Adrenal gland (tissue), 9 donors: ENCODE measurements at regions not wholly inside any gene's neighbourhood (a gene's known extent, or its start where the extent isn't known, plus 50 kb on each side); places are given as distances from the start of the nearest gene placed in this dataset.
"Not testable (repeated sequence)": the region's sequence is repeated elsewhere in the genome, so short reads cannot be mapped to it uniquely, and the experiment has no call there.

Experiments used
- DNase-seq, 7 donors: peaks; one replicate each; pipeline ENCODE4 v3.0.0-alpha.2; 2019 to 2020
- H3K27ac ChIP-seq, 5 donors: fragments of 200-600 bp; sonication (generic) in 4 of 5; 1 replicate in 3 of 5; 2 replicates in 2 of 5; pipeline versions ENCODE4 v1.5.1 to v1.8.0; 2016 to 2020; ENCODE audit warnings: mild to moderate bottlenecking in 1 of 5
- H3K27me3 ChIP-seq: fragments of 200-600 bp; 2 replicates; pipeline ENCODE4 v1.8.0; 2021
- H3K36me3 ChIP-seq, 2 donors: fragments of 200-600 bp; replicated peaks in 1 of 2; 1 replicate in 1 of 2; 2 replicates in 1 of 2; pipeline versions ENCODE4 v1.5.1 to v1.8.0; 2018 to 2022
- H3K4me1 ChIP-seq, 2 donors: fragments of 200-600 bp; replicated peaks in 1 of 2; 1 replicate in 1 of 2; 2 replicates in 1 of 2; pipeline versions ENCODE4 v1.5.1 to v1.8.0; 2018 to 2021
- H3K4me3 ChIP-seq, 4 donors: fragments of 200-600 bp; sonication (generic) in 3 of 4; one replicate each; pipeline ENCODE4 v1.5.1; 2016 to 2018
- H3K9me3 ChIP-seq, 3 donors: fragments of 200-600 bp; sonication (generic) in 1 of 3; replicated peaks in 1 of 3; 1 replicate in 2 of 3; 2 replicates in 1 of 3; pipeline versions ENCODE4 v1.5.1 to v1.8.0; 2016 to 2021
- CTCF ChIP-seq, 6 experiments: fragments of 450-650 bp in 4 of 6; fragments of 200-600 bp in 2 of 6; sonication (generic) in 1 of 6; IDR thresholded peaks; 1 replicate in 5 of 6; 2 replicates in 1 of 6; pipeline versions ENCODE4 v1.5.1 to v1.8.0; 2016 to 2021; ENCODE audit warnings: antibody characterized with exemption in 6 of 6, mild to moderate bottlenecking in 2 of 6, moderate library complexity in 1 of 6
- POLR2A ChIP-seq, 2 donors: fragments of 450-650 bp; IDR thresholded peaks; one replicate each; pipeline ENCODE4 v1.6.1; 2017; ENCODE audit warnings: antibody characterized with exemption in 2 of 2, mild to moderate bottlenecking in 2 of 2, moderate library complexity in 1 of 2
- WGBS, 4 donors: extraction: QIAGEN DNeasy Blood & Tissue Kit in 2 of 4; methylation state at CpG; one replicate each; pipeline versions ENCODE4 v1.1.5 to v1.1.7; 2013 to 2017; 5-methylcytosine and 5-hydroxymethylcytosine counted together
- intact Hi-C, 2 donors: fragments of 100-400 bp; cut with DNase I; formaldehyde crosslinking; loops; one replicate each; pipeline versions ENCODE4 v1.14.1 to v1.15.0; 2022 to 2023
- donor health status: healthy with polysubstance abuse.
- donor health status: Bipolar disorder and iron deficiency.
- donor health status: DM: yes; HTN: yes; CAD: no.
- donor health status: DM: no; HTN: no; CAD: no.
- donor health status: DM: no; HTN: no; CAD: no.

GRCh38 chr4:117596917-117597480 lies 437.3 kb upstream of the NDST3 start:
- intact Hi-C loops, result no loop called here
- Histone ChIP-seq H3K4me1 (no peaks in the 10 kb centered on the region), H3K27me3 (no peaks in the 10 kb centered on the region), H3K27ac (no peak overlapping the region), H3K4me3 (no peak overlapping the region), H3K36me3 (no peaks in the 10 kb centered on the region), H3K9me3 (no peaks in the 10 kb centered on the region)
- WGBS, 4 donors, result 67 to 86% (median 77%) methylated on average over 7 of the region's 7 CpGs
- no peak for DNase-seq
- TF ChIP-seq POLR2A (IDR thresholded peaks at IDR 0.05) (no peak), CTCF (IDR thresholded peaks at IDR 0.05) (no peak)

- H3K36me3 ChIP-seq, H3K27me3 ChIP-seq, intact Hi-C loops, H3K27ac ChIP-seq, H3K9me3 ChIP-seq, DNase-seq, H3K4me3 ChIP-seq, H3K4me1 ChIP-seq: not testable (repeated sequence)
- WGBS, 4 donors, result 67 to 88% (median 80%) methylated on average over 2 of the region's 2 CpGs
Measured at GRCh38 chr4:117599393-117599792, 434.9 kb upstream of the NDST3 start.

GRCh38 chr4:117600936-117601335 lies 433.4 kb upstream of the NDST3 start:
- intact Hi-C loops, result not testable (repeated sequence)

GRCh38 chr4:117610706-117611308 lies 423.5 kb upstream of the NDST3 start:
- no peak for DNase-seq
- Histone ChIP-seq H3K4me1 (no peaks in the 10 kb centered on the region), H3K4me3 (no peak overlapping the region), H3K36me3 (no peaks in the 10 kb centered on the region), H3K27me3 (no peaks in the 10 kb centered on the region), H3K9me3 (peaks cover 0 to 3% (median 0%) of the 10 kb centered on the region in 3 donors), H3K27ac (no peak overlapping the region)
- TF ChIP-seq CTCF (IDR thresholded peaks at IDR 0.05) (no peak), POLR2A (IDR thresholded peaks at IDR 0.05) (no peak)
- intact Hi-C loops, result no loop called here
- WGBS, 4 donors, result 72 to 100% (median 91%) methylated on average over 1 of the region's 1 CpG; no CpG with 5 or more reads in 1 of the 4 donors

More at GRCh38 chr4:117600936-117601335, 433.4 kb upstream of the NDST3 start:
- not testable (repeated sequence) for DNase-seq, H3K36me3 ChIP-seq, H3K27me3 ChIP-seq, H3K4me3 ChIP-seq, H3K27ac ChIP-seq, H3K4me1 ChIP-seq, H3K9me3 ChIP-seq
- 60 to 72% (median 65%) methylated on average over 4 of the region's 4 CpGs for WGBS, 4 donors

GRCh38 chr4:117621673-117622072 lies 412.6 kb upstream of the NDST3 start:
- Histone ChIP-seq H3K36me3 (no peaks in the 10 kb centered on the region), H3K27me3 (no peaks in the 10 kb centered on the region), H3K4me1 (no peaks in the 10 kb centered on the region), H3K9me3 (peaks cover 0 to 4% (median 0%) of the 10 kb centered on the region in 3 donors), H3K4me3 (no peak overlapping the region), H3K27ac (no peak overlapping the region)
- WGBS, 4 donors, result 81 to 89% (median 84%) methylated on average over 4 of the region's 4 CpGs
- TF ChIP-seq POLR2A (IDR thresholded peaks at IDR 0.05) (no peak), CTCF (IDR thresholded peaks at IDR 0.05) (no peak)
- DNase-seq, result no peak
- intact Hi-C loops, result no loop called here
